T-cell (primary cell): ENCODE measurements at regions not wholly inside any gene's neighbourhood (a gene's known extent, or its start where the extent isn't known, plus 50 kb on each side); places are given as distances from the start of the nearest gene placed in this dataset.

Experiments used
- ATAC-seq, 4 experiments: fragments of 200-7000 bp in 3 of 4; fragments of 150-1000 bp in 1 of 4; cut with Tn5 transposase; replicated peaks in 1 of 4; 1 replicate in 3 of 4; 2 replicates in 1 of 4; pipeline ENCODE4 v1.10.0; 2021; ENCODE audit warnings: moderate library complexity in 3 of 4, mild to moderate bottlenecking in 2 of 4, moderate number of reproducible peaks in 1 of 4
- CTCF ChIA-PET, 2 donors: fragments of 300-600 bp; sonication (Branson Sonifier 250); formaldehyde crosslinking; loops; one replicate each; lab custom pipeline; 2022; ENCODE audit warnings: antibody characterized with exemption in 2 of 2; lab: Charles Lee
- POLR2A ChIA-PET, 2 donors: fragments of 300-600 bp; sonication (Branson Sonifier 250); formaldehyde crosslinking; loops; one replicate each; lab custom pipeline; 2022; ENCODE audit warnings: antibody characterized with exemption in 2 of 2; lab: Charles Lee
- DNase-seq, 35 experiments: peaks; one replicate each; pipeline versions ENCODE4 v3.0.0 to v3.0.0-alpha.2; 2013 to 2023
- H3K27ac ChIP-seq: one replicate; pipeline ENCODE4 v1.5.1; 2013; ENCODE audit warnings: low read length
- H3K27me3 ChIP-seq, 2 experiments: replicated peaks in 1 of 2; 1 replicate in 1 of 2; 2 replicates in 1 of 2; pipeline versions ENCODE4 v1.6.1 to v1.7.0; 2013; ENCODE audit warnings: low read length in 1 of 2, mixed read lengths in 1 of 2; ENCODE audit not compliant: control insufficient read depth in 2 of 2, insufficient read depth in 2 of 2; ENCODE audit errors: extremely low read depth in 1 of 2
- H3K36me3 ChIP-seq, 2 donors: 1 replicate in 1 of 2; 2 replicates in 1 of 2; pipeline versions ENCODE4 v1.6.1 to v1.7.0; 2013; ENCODE audit warnings: low read length in 1 of 2; ENCODE audit not compliant: control insufficient read depth in 2 of 2, insufficient read depth in 1 of 2; ENCODE audit errors: extremely low read depth in 1 of 2
- H3K4me1 ChIP-seq, 2 experiments: 1 replicate in 1 of 2; 2 replicates in 1 of 2; pipeline versions ENCODE4 v1.6.1 to v1.7.0; 2013; ENCODE audit warnings: low read length in 2 of 2, mixed read lengths in 1 of 2; ENCODE audit not compliant: insufficient read depth in 2 of 2, control insufficient read depth in 1 of 2; ENCODE audit errors: extremely low read depth in 1 of 2
- H3K4me3 ChIP-seq, 2 donors: 1 replicate in 1 of 2; 2 replicates in 1 of 2; pipeline versions ENCODE4 v1.5.1 to v1.7.0; 2013; ENCODE audit warnings: mild to moderate bottlenecking in 2 of 2, low read length in 1 of 2, moderate library complexity in 1 of 2; ENCODE audit not compliant: control insufficient read depth in 1 of 2; ENCODE audit errors: extremely low read depth in 1 of 2
- H3K9me3 ChIP-seq: 2 replicates; pipeline ENCODE4 v1.7.0; 2013
- H3K27ac Mint-ChIP-seq, 2 donors: one replicate each; pipeline ENCODE4 v1.8.0; 2020 to 2021; ENCODE audit warnings: mild to moderate bottlenecking in 2 of 2, mixed read lengths in 2 of 2
- H3K27me3 Mint-ChIP-seq, 2 donors: one replicate each; pipeline ENCODE4 v1.8.0; 2021 to 2022; ENCODE audit warnings: mixed read lengths in 2 of 2
- H3K36me3 Mint-ChIP-seq: one replicate; pipeline ENCODE4 v1.8.0; 2021; ENCODE audit warnings: mixed read lengths
- H3K4me1 Mint-ChIP-seq, 3 donors: one replicate each; pipeline ENCODE4 v1.8.0; 2020 to 2022; ENCODE audit warnings: mixed read lengths in 3 of 3, mild to moderate bottlenecking in 1 of 3
- H3K4me3 Mint-ChIP-seq, 3 donors: one replicate each; pipeline ENCODE4 v1.8.0; 2020 to 2022; ENCODE audit warnings: mild to moderate bottlenecking in 3 of 3, mixed read lengths in 3 of 3, moderate library complexity in 3 of 3
- H3K9me3 Mint-ChIP-seq, 3 donors: one replicate each; pipeline ENCODE4 v1.8.0; 2020 to 2022; ENCODE audit warnings: mixed read lengths in 3 of 3
- WGBS: methylation state at CpG from one replicate; pipeline ENCODE4 v1.1.5; 2013; ENCODE audit warnings: missing lambda C conversion rate; ENCODE audit not compliant: insufficient coverage; 5-methylcytosine and 5-hydroxymethylcytosine counted together

DNA sequence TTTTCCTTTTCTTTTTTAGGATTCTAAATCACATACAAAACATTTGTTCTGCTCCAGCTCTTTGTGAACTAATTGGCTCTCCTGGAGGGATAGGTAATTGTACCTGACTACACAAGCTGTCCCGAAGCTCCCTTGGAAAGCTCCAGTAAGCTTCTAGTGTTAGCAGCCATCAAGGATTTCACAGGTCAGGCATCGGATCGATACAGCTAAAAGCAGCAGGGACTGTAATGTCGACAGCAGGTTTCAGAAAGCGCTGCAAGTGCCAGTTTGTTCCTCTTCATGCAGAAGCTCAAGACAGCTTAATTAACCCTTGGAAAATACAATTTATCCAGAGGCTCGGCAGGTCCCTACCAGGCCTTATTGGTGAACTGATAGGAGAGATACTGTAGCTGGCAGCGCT is 87.2 kb upstream of the VRK2 start:
- Histone ChIP-seq H3K27me3 (no peaks in the 10 kb centered on the region), H3K4me3 (no peak overlapping the region), H3K36me3 (no peaks in the 10 kb centered on the region), H3K4me1 (no peaks in the 10 kb centered on the region), H3K27ac (no peak overlapping the region), H3K9me3 (no peaks in the 10 kb centered on the region)
- no peaks in the 10 kb centered on the region for H3K36me3 Mint-ChIP-seq
- no peak overlapping the region for H3K4me3 Mint-ChIP-seq
- no peak overlapping the region for H3K27ac Mint-ChIP-seq
- no peaks in the 10 kb centered on the region for H3K27me3 Mint-ChIP-seq
- H3K4me1 Mint-ChIP-seq: no peaks in the 10 kb centered on the region
- H3K9me3 Mint-ChIP-seq: no peaks in the 10 kb centered on the region
- WGBS: 94% methylated on average over 5 of the region's 7 CpGs
- ATAC-seq: no peak
- no peak for DNase-seq
- ChIA-PET CTCF (no interaction called here), POLR2A (no interaction called here)

- H3K36me3 ChIP-seq: no peaks in the 10 kb centered on the region
- DNase-seq: no peak
- H3K27ac ChIP-seq: no peak overlapping the region
- no peaks in the 10 kb centered on the region for H3K4me1 ChIP-seq
- no peak overlapping the region for H3K4me3 Mint-ChIP-seq
- no peaks in the 10 kb centered on the region for H3K9me3 ChIP-seq
- POLR2A ChIA-PET: no interaction called here
- CTCF ChIA-PET: no interaction called here
- no peaks in the 10 kb centered on the region for H3K9me3 Mint-ChIP-seq
- H3K27me3 ChIP-seq: no peaks in the 10 kb centered on the region
- WGBS: no CpG with 5 or more reads among the region's 3 CpGs
- no peak for ATAC-seq
- no peaks in the 10 kb centered on the region for H3K27me3 Mint-ChIP-seq
- no peaks in the 10 kb centered on the region for H3K4me1 Mint-ChIP-seq
- no peak overlapping the region for H3K27ac Mint-ChIP-seq
- H3K4me3 ChIP-seq: no peak overlapping the region
- no peaks in the 10 kb centered on the region for H3K36me3 Mint-ChIP-seq
These were observed 83.7 kb upstream of the VRK2 start for GRCh38 chr2:57962861-57963260.

DNA sequence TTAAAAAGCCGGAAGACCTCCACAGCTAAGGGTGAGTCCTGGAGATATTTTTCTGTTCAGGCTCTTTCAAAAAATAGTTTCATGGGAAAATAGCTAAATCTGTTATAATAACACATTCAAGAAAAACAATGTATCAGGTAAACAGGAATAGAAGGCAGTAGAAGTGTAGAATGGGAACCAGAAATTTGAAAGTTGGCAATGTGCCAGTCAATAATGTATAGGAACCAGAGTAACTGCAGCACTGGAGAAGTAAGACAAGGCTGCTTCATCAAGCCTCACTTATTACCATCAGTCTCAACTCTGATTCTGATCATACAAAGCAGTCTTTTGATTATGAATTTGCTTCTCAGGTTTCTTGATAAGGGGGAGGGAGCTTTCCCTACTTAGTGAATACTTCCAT is 81.4 kb upstream of the VRK2 start:
- no peaks in the 10 kb centered on the region for H3K36me3 ChIP-seq
- H3K4me3 ChIP-seq: no peak overlapping the region
- no peaks in the 10 kb centered on the region for H3K4me1 Mint-ChIP-seq
- no peak overlapping the region for H3K27ac ChIP-seq
- H3K4me3 Mint-ChIP-seq: no peak overlapping the region
- DNase-seq (no peak), ATAC-seq (no peak)
- no peaks in the 10 kb centered on the region for H3K4me1 ChIP-seq
- H3K9me3 ChIP-seq: no peaks in the 10 kb centered on the region
- H3K36me3 Mint-ChIP-seq: no peaks in the 10 kb centered on the region
- no peak overlapping the region for H3K27ac Mint-ChIP-seq
- H3K27me3 ChIP-seq: no peaks in the 10 kb centered on the region
- no peaks in the 10 kb centered on the region for H3K9me3 Mint-ChIP-seq
- no CpG with 5 or more reads among the region's 1 CpG for WGBS
- POLR2A ChIA-PET: no interaction called here
- CTCF ChIA-PET: no interaction called here
- H3K27me3 Mint-ChIP-seq: no peaks in the 10 kb centered on the region

GRCh38 chr2:57965961-57966360 is 80.6 kb upstream of the VRK2 start:
- no peaks in the 10 kb centered on the region for H3K36me3 ChIP-seq
- H3K36me3 Mint-ChIP-seq: no peaks in the 10 kb centered on the region
- H3K27ac Mint-ChIP-seq: no peak overlapping the region
- no peaks in the 10 kb centered on the region for H3K4me1 ChIP-seq
- DNase-seq (no peak), ATAC-seq (no peak)
- H3K27ac ChIP-seq: no peak overlapping the region
- H3K4me3 Mint-ChIP-seq: no peak overlapping the region
- POLR2A ChIA-PET: no interaction called here
- H3K9me3 ChIP-seq: no peaks in the 10 kb centered on the region
- no peak overlapping the region for H3K4me3 ChIP-seq
- H3K27me3 Mint-ChIP-seq: no peaks in the 10 kb centered on the region
- CTCF ChIA-PET: no interaction called here
- H3K27me3 ChIP-seq: no peaks in the 10 kb centered on the region
- H3K4me1 Mint-ChIP-seq: no peaks in the 10 kb centered on the region
- no CpG with 5 or more reads among the region's 1 CpG for WGBS
- H3K9me3 Mint-ChIP-seq: no peaks in the 10 kb centered on the region

DNA sequence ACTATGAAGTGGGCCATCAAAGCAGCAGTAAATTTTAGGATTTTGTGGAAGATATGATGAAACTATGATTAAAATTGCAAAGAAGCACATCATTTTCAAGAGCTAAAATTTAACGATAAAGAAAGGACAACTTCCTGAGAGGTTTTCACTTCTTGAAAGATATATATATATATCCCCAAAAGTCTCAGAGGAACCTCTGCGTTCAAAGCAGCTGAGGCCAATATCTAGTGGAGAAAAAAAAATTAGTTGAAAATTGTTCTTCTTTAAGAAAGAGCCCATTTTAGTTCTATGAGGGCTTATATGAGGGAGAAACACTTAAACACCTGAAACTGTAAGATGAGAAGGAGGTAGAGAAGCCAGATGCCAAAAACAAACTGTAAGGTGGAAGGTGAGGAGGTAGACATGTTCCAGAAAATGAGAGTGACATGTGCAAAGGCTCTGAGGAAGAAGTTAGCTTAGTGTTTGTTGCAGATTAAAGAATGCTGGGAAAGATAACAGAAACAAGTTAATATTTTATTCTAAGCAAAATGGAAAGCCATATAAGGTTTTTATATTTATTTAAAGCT is 72.9 kb upstream of the VRK2 start:
- Histone ChIP-seq H3K27ac (no peak overlapping the region), H3K4me1 (no peaks in the 10 kb centered on the region), H3K36me3 (no peaks in the 10 kb centered on the region), H3K27me3 (no peaks in the 10 kb centered on the region), H3K9me3 (no peaks in the 10 kb centered on the region), H3K4me3 (no peak overlapping the region)
- ChIA-PET POLR2A (no interaction called here), CTCF (no interaction called here)
- no peak overlapping the region for H3K27ac Mint-ChIP-seq
- H3K4me1 Mint-ChIP-seq: no peaks in the 10 kb centered on the region
- no CpG with 5 or more reads among the region's 2 CpGs for WGBS
- H3K4me3 Mint-ChIP-seq: no peak overlapping the region
- DNase-seq: no peak
- peaks cover 0 to 2% (median 0%) of the 10 kb centered on the region in 3 donors for H3K9me3 Mint-ChIP-seq
- no peak for ATAC-seq
- H3K36me3 Mint-ChIP-seq: no peaks in the 10 kb centered on the region
- no peaks in the 10 kb centered on the region for H3K27me3 Mint-ChIP-seq

GRCh38 chr2:57979158-57979557 is 67.4 kb upstream of the VRK2 start:
- Histone ChIP-seq H3K36me3 (no peaks in the 10 kb centered on the region), H3K4me3 (no peak overlapping the region), H3K27me3 (peaks cover 0 to 8% of the 10 kb centered on the region in 2 experiments), H3K9me3 (no peaks in the 10 kb centered on the region), H3K4me1 (no peaks in the 10 kb centered on the region), H3K27ac (no peak overlapping the region)
- no peak overlapping the region for H3K27ac Mint-ChIP-seq
- H3K27me3 Mint-ChIP-seq: peaks cover 3 to 4% of the 10 kb centered on the region in 2 donors
- 85% methylated on average over 2 of the region's 4 CpGs for WGBS
- H3K4me3 Mint-ChIP-seq: no peak overlapping the region
- DNase-seq (no peak), ATAC-seq (no peak)
- ChIA-PET CTCF (no interaction called here), POLR2A (interaction anchor here in 1 of 2 donors (0.6 kb wide), 1 partner anchor 23 kb away, joined by 3 read pairs; no protein-coding TSS in a partner anchor)
- H3K4me1 Mint-ChIP-seq: no peaks in the 10 kb centered on the region
- H3K9me3 Mint-ChIP-seq: peaks cover 2 to 19% (median 5%) of the 10 kb centered on the region in 3 donors
- H3K36me3 Mint-ChIP-seq: peaks cover 6% of the 10 kb centered on the region
